T-helper 22 cell (primary cell): ENCODE measurements at regions not wholly inside any gene's neighbourhood (a gene's known extent, or its start where the extent isn't known, plus 50 kb on each side); places are given as distances from the start of the nearest gene placed in this dataset.

Experiments used
- DNase-seq: peaks from one replicate; pipeline ENCODE4 v3.0.0-alpha.2; 2020; ENCODE audit warnings: low read depth

DNA sequence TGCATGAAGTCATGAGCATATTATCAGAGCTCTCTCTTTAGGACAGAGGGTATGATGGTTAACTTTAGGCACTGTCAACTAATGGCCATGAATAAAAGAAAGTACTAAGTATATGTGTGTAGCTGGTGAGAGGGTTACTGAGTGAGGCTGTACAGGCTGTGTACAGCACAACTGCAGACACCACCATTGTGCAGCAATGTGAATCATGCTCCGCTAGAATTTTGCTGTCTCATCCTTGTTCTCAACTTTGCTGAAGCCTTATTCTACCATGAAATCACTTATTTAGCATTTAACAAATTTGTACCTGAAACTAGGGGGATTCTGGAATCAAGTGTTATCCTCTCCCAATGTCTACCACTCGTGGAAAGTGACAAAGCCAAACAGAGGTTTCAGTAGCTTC lies 414.9 kb downstream of the PLCL1 start:
- no peak for DNase-seq

DNA sequence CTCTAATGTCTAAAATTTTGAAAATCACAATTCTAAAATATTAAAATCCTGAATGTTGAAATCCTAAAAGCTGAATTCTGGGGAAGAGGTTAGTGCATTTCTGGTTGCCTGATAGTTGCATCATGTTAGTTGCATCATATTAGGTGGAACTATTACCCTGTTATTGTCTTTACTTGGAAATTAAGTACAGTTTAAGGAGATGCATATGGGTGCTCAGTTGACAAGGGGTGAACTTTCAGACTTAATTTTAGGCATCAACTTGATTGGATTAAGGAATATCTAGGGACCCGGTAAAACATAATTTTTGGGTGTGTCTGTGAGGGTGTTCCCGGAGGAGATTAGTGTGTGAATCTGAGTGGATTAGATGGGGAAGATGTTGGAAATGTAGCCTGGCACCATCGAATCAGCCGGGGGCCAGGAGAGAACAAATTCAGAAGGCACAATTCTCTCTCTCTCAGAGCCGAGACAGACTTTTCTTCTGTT lies 409.8 kb downstream of the PLCL1 start:
- DNase-seq, result no peak

- no peak for DNase-seq
These were observed 408.9 kb downstream of the PLCL1 start for GRCh38 chr2:198213253-198213652.

- DNase-seq, result no peak
These were observed 407.3 kb downstream of the PLCL1 start for GRCh38 chr2:198211706-198212105.

DNA sequence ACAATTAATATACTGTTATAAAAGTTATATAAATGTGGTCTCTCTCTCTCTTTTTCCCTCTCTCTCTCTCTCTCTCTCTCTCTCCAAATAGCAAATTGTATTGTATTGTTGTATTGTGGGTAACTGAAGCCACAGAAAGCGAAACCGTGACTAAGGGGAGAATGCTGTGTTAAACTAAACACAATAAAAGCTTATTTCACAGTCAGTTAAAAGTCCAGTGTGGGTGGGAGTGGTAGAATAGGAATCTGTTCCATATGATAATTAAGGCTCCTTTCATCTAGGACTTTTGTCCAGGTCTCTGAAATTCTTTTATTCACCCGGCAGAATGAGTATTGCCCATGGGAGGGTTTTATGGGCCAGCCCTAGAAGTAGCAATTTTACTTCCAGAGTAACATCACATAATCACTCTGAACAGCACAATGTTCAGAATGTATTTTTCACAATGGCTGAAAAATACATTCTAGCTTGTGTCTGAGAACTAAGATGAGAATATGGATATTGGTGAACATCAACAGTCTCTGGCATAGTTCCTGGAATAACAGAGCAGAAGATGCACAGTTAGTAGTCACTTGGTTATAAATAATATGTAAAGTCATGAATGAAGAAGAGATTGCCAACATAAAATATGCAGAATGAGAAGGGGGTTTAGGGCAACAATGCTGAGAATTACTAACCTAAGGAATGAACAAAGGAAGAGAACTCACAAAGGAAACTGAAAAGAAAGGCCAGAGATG lies 399.1 kb downstream of the PLCL1 start:
- no peak for DNase-seq
